ENCODE measurements at regions not wholly inside any gene's neighbourhood (a gene's known extent, or its start where the extent isn't known, plus 50 kb on each side); places are given as distances from the start of the nearest gene placed in this dataset.

DNA sequence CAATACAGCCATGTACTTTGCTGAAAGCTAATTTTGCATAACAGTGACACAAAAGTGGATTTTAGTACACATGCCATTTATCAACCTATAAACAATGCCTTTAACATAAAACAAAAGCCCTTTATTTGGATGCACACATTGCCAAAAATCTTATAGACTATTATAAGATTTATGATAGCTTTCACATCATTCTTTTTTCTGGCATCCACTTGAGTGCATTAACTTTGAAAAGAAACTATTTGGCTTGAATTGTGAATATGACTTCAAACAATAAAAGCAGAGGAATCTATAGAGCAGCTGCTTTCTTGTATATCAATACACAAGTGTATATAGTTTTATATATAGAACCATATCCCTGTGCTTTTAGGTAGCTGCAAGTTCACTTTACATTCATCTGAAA is 577.4 kb downstream of the CBLN2 start:
- no peak overlapping the region for H3K4me3 Mint-ChIP-seq
- intact Hi-C loops (cut with micrococcal nuclease): no loop called here
- H3K36me3 ChIP-seq (ENCODE audit: control insufficient read depth in 2 of 3, insufficient read depth in 3 of 3, low read length in 3 of 3): no peaks in the 10 kb centered on the region
- H3K9me3 Mint-ChIP-seq: peaks cover 0 to 17% (median 6%) of the 10 kb centered on the region in 11 donors
- H3K36me3 Mint-ChIP-seq: no peaks in the 10 kb centered on the region
- CTCF ChIA-PET: no interaction called here
- ATAC-seq (no peak), DNase-seq (no peak)
- POLR2A ChIA-PET: no interaction called here
- no peaks in the 10 kb centered on the region for H3K9me3 ChIP-seq (ENCODE audit: control insufficient read depth in 2 of 3, low read length in 3 of 3)
- no peak overlapping the region for H3K27ac ChIP-seq (ENCODE audit: low read depth, low read length)
- H3K27me3 Mint-ChIP-seq: no peaks in the 10 kb centered on the region
- H3K27me3 ChIP-seq (ENCODE audit: control insufficient read depth in 2 of 2, insufficient read depth in 2 of 2, low read length in 2 of 2): no peaks in the 10 kb centered on the region
- H3K4me3 ChIP-seq (ENCODE audit: low read length): no peak overlapping the region
- peaks cover 0 to 2% (median 0%) of the 10 kb centered on the region in 7 donors for H3K4me1 Mint-ChIP-seq
- H3K4me1 ChIP-seq (ENCODE audit: control insufficient read depth in 2 of 2, insufficient read depth in 2 of 2, low read length in 2 of 2): no peaks in the 10 kb centered on the region
- H3K27ac Mint-ChIP-seq: no peak overlapping the region

DNA sequence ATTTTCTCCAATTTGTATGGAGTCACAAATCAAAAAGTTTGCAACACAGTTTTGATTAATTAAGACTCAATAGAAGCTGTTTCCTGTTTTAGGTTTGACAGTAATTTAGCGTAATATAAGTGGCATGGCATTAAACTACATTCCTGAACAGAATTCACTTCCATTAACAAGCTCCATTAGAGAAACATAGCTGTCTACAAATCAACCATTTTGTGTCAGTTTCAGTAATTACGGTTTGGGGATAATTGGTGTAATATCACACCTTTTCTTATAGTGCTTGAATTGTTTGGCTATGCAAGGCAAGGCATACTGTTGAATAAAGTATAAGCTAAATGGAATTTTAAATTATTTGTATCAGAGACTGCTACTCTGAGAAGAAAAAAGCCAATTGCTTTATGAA is 585.5 kb downstream of the CBLN2 start:
- ChIA-PET CTCF (no interaction called here), POLR2A (no interaction called here)
- Mint-ChIP-seq H3K4me1 (no peaks in the 10 kb centered on the region), H3K9me3 (peaks cover 0 to 17% (median 4%) of the 10 kb centered on the region in 11 donors), H3K36me3 (no peaks in the 10 kb centered on the region), H3K4me3 (no peak overlapping the region), H3K27me3 (no peaks in the 10 kb centered on the region), H3K27ac (no peak overlapping the region)
- Histone ChIP-seq H3K27ac (ENCODE audit: low read depth, low read length) (no peak overlapping the region), H3K36me3 (ENCODE audit: control insufficient read depth in 2 of 3, insufficient read depth in 3 of 3, low read length in 3 of 3) (no peaks in the 10 kb centered on the region), H3K9me3 (ENCODE audit: control insufficient read depth in 2 of 3, low read length in 3 of 3) (no peaks in the 10 kb centered on the region), H3K4me3 (ENCODE audit: low read length) (no peak overlapping the region), H3K4me1 (ENCODE audit: control insufficient read depth in 2 of 2, insufficient read depth in 2 of 2, low read length in 2 of 2) (no peaks in the 10 kb centered on the region), H3K27me3 (ENCODE audit: control insufficient read depth in 2 of 2, insufficient read depth in 2 of 2, low read length in 2 of 2) (no peaks in the 10 kb centered on the region)
- ATAC-seq: no peak
- DNase-seq: no peak
- intact Hi-C loops (cut with micrococcal nuclease): no loop called here

DNA sequence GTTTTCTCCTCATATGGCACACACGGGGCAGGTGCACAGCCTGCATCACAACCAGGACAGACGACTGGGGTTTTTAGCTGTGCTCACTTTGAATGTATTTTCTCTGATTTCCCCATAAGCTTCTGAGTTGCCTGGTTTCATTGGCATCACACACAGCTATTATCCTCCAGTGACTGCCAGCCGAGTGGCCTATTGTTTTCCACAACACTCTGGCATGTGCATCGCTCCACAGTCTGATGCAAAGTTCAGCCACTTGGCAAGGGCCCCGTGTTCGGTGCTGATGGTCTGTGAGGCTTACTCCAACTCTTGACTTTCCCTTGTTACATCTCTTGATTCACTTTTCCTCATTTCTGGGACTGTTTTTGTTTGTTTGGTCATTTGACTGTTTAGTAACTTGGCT is 593.1 kb downstream of the CBLN2 start:
- no peak for ATAC-seq

DNA sequence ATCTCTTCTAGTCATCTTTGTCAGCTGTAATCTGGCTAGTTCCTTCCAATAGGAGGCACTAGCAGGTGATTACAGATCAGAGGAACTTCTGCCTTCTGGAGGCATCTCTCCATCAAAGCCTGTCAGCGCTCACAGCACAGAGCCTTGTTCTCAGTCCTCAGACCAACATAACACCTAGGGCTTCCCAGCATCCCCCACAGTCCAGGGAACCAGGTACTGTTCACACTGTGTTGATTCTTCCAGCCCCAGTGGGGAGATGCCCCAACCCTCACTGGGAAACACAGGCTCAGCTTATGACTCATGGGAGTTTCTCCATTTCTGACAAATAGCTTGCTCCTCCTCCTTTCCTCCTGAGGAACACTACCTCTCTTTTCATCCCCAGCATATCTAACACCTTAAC is 601.7 kb downstream of the CBLN2 start:
- Mint-ChIP-seq H3K9me3 (peaks cover 0 to 4% (median 0%) of the 10 kb centered on the region in 11 donors), H3K4me3 (no peak overlapping the region), H3K27ac (no peak overlapping the region), H3K27me3 (no peaks in the 10 kb centered on the region), H3K4me1 (no peaks in the 10 kb centered on the region), H3K36me3 (no peaks in the 10 kb centered on the region)
- intact Hi-C loops (cut with micrococcal nuclease): no loop called here
- CTCF ChIA-PET: no interaction called here
- Histone ChIP-seq H3K27me3 (ENCODE audit: control insufficient read depth in 2 of 2, insufficient read depth in 2 of 2, low read length in 2 of 2) (no peaks in the 10 kb centered on the region), H3K9me3 (ENCODE audit: control insufficient read depth in 2 of 3, low read length in 3 of 3) (no peaks in the 10 kb centered on the region), H3K4me3 (ENCODE audit: low read length) (no peak overlapping the region), H3K27ac (ENCODE audit: low read depth, low read length) (no peak overlapping the region), H3K36me3 (ENCODE audit: control insufficient read depth in 2 of 3, insufficient read depth in 3 of 3, low read length in 3 of 3) (no peaks in the 10 kb centered on the region), H3K4me1 (ENCODE audit: control insufficient read depth in 2 of 2, insufficient read depth in 2 of 2, low read length in 2 of 2) (no peaks in the 10 kb centered on the region)
- ATAC-seq (no peak), DNase-seq (no peak)
- POLR2A ChIA-PET: no interaction called here

More for the DNA sequence above, 593.1 kb downstream of the CBLN2 start:
- Mint-ChIP-seq H3K4me3 (no peak overlapping the region), H3K27ac (no peak overlapping the region), H3K36me3 (no peaks in the 10 kb centered on the region), H3K4me1 (no peaks in the 10 kb centered on the region), H3K9me3 (peaks cover 0 to 3% (median 0%) of the 10 kb centered on the region in 11 donors), H3K27me3 (no peaks in the 10 kb centered on the region)
- ChIA-PET POLR2A (no interaction called here), CTCF (no interaction called here)
- Histone ChIP-seq H3K27me3 (ENCODE audit: control insufficient read depth in 2 of 2, insufficient read depth in 2 of 2, low read length in 2 of 2) (no peaks in the 10 kb centered on the region), H3K4me3 (ENCODE audit: low read length) (no peak overlapping the region), H3K27ac (ENCODE audit: low read depth, low read length) (no peak overlapping the region), H3K9me3 (ENCODE audit: control insufficient read depth in 2 of 3, low read length in 3 of 3) (no peaks in the 10 kb centered on the region), H3K4me1 (ENCODE audit: control insufficient read depth in 2 of 2, insufficient read depth in 2 of 2, low read length in 2 of 2) (no peaks in the 10 kb centered on the region), H3K36me3 (ENCODE audit: control insufficient read depth in 2 of 3, insufficient read depth in 3 of 3, low read length in 3 of 3) (no peaks in the 10 kb centered on the region)
- intact Hi-C loops (cut with micrococcal nuclease): no loop called here
- DNase-seq: no peak

DNA sequence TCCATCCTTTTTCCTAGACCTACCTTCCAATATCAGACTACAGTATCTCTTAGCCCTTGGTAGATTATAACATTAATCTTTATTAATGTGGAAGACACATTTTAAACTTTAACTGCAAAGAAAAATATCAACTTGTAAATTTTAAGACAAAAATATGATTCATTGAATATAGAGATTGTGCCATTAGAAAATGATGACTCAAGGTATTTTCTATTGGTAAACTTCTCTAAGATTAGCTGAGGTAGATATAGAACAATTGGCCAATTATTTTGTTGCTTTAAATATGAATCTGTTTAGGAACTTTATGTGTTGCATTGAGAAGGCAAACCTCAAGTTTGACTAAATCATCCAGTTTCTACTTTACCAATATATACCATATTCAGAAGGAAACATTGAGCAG is 604.7 kb downstream of the CBLN2 start:
- CTCF ChIA-PET: no interaction called here
- ATAC-seq: no peak
- no peaks in the 10 kb centered on the region for H3K36me3 Mint-ChIP-seq

DNA sequence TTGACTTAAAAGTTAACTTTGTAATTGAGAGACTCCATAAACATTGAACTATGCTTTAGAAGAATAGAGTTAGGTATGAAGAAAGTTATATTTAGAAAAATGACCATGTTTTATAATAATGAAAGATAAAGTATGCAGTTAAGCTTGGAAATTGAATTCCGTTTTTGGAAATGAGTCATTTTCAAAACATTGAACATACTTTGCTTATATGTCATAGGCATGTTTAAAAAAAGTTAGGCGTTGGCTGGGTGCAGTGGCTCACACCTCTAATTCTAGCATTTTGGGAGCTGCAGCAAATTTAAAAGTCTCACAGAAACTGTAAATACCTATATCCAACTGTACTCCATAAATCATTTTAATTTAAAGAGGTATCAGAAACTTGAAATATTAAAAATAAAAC is 607.4 kb downstream of the CBLN2 start:
- ATAC-seq: no peak
- H3K4me1 ChIP-seq (ENCODE audit: control insufficient read depth in 2 of 2, insufficient read depth in 2 of 2, low read length in 2 of 2): no peaks in the 10 kb centered on the region
- ChIA-PET POLR2A (no interaction called here), CTCF (no interaction called here)
- no peak overlapping the region for H3K27ac ChIP-seq (ENCODE audit: low read depth, low read length)
- no peak overlapping the region for H3K4me3 Mint-ChIP-seq
- no peaks in the 10 kb centered on the region for H3K27me3 ChIP-seq (ENCODE audit: control insufficient read depth in 2 of 2, insufficient read depth in 2 of 2, low read length in 2 of 2)
- H3K9me3 ChIP-seq (ENCODE audit: control insufficient read depth in 2 of 3, low read length in 3 of 3): no peaks in the 10 kb centered on the region
- H3K9me3 Mint-ChIP-seq: peaks cover 0 to 4% (median 0%) of the 10 kb centered on the region in 11 donors
- H3K27me3 Mint-ChIP-seq: no peaks in the 10 kb centered on the region
- no peaks in the 10 kb centered on the region for H3K36me3 Mint-ChIP-seq
- H3K4me3 ChIP-seq (ENCODE audit: low read length): no peak overlapping the region
- DNase-seq: no peak
- H3K27ac Mint-ChIP-seq: no peak overlapping the region
- H3K36me3 ChIP-seq (ENCODE audit: control insufficient read depth in 2 of 3, insufficient read depth in 3 of 3, low read length in 3 of 3): no peaks in the 10 kb centered on the region
- H3K4me1 Mint-ChIP-seq: no peaks in the 10 kb centered on the region
- intact Hi-C loops (cut with micrococcal nuclease): no loop called here

More for the DNA sequence above, 604.7 kb downstream of the CBLN2 start:
- Mint-ChIP-seq H3K27me3 (no peaks in the 10 kb centered on the region), H3K27ac (no peak overlapping the region), H3K4me1 (no peaks in the 10 kb centered on the region), H3K4me3 (no peak overlapping the region), H3K9me3 (peaks cover 0 to 5% (median 0%) of the 10 kb centered on the region in 11 donors)
- Histone ChIP-seq H3K9me3 (ENCODE audit: control insufficient read depth in 2 of 3, low read length in 3 of 3) (no peaks in the 10 kb centered on the region), H3K36me3 (ENCODE audit: control insufficient read depth in 2 of 3, insufficient read depth in 3 of 3, low read length in 3 of 3) (no peaks in the 10 kb centered on the region), H3K27ac (ENCODE audit: low read depth, low read length) (no peak overlapping the region), H3K27me3 (ENCODE audit: control insufficient read depth in 2 of 2, insufficient read depth in 2 of 2, low read length in 2 of 2) (no peaks in the 10 kb centered on the region), H3K4me3 (ENCODE audit: low read length) (no peak overlapping the region), H3K4me1 (ENCODE audit: control insufficient read depth in 2 of 2, insufficient read depth in 2 of 2, low read length in 2 of 2) (no peaks in the 10 kb centered on the region)
- DNase-seq: no peak
- intact Hi-C loops (cut with micrococcal nuclease): no loop called here
- POLR2A ChIA-PET: no interaction called here

DNA sequence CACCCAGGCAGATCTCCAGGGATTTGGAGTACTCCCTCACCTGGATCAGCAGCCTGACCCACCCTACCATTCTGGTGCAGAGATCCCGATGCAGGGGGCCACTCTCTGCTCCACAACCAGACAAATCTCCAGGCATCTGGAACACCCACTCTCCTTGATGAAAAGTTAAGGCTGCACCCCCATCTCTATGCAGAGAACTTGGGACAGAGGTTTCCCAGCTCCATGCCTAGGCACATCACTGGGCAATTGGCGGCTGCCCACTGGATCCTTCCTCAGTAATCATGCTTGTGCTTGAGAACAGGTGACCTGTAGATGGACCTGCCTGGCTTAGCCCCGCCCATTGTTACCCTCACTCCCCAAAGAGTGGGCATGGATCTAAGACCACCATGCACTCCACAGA is 624.9 kb downstream of the CBLN2 start:
- DNase-seq: no peak
- Mint-ChIP-seq H3K4me1 (no peaks in the 10 kb centered on the region), H3K27ac (no peak overlapping the region), H3K9me3 (peaks cover 0 to 31% (median 10%) of the 10 kb centered on the region in 11 donors), H3K4me3 (no peak overlapping the region), H3K36me3 (peaks cover 0 to 7% (median 0%) of the 10 kb centered on the region in 5 donors), H3K27me3 (no peaks in the 10 kb centered on the region)
- H3K27me3 ChIP-seq (ENCODE audit: control insufficient read depth in 2 of 2, insufficient read depth in 2 of 2, low read length in 2 of 2): no peaks in the 10 kb centered on the region
- no peak overlapping the region for H3K27ac ChIP-seq (ENCODE audit: low read depth, low read length)
- intact Hi-C loops (cut with micrococcal nuclease): no loop called here
- H3K36me3 ChIP-seq (ENCODE audit: control insufficient read depth in 2 of 3, insufficient read depth in 3 of 3, low read length in 3 of 3): no peaks in the 10 kb centered on the region
- no peaks in the 10 kb centered on the region for H3K4me1 ChIP-seq (ENCODE audit: control insufficient read depth in 2 of 2, insufficient read depth in 2 of 2, low read length in 2 of 2)
- CTCF ChIA-PET: no interaction called here
- peaks cover 0 to 4% (median 0%) of the 10 kb centered on the region in 3 experiments for H3K9me3 ChIP-seq (ENCODE audit: control insufficient read depth in 2 of 3, low read length in 3 of 3)
- no peak overlapping the region for H3K4me3 ChIP-seq (ENCODE audit: low read length)
- POLR2A ChIA-PET: no interaction called here
- no peak for ATAC-seq

Measured in naive thymus-derived CD4-positive, alpha-beta T cell (primary cell).